Mesenchymal stem cell (in vitro differentiated cells and primary cell): ENCODE measurements at regions not wholly inside any gene's neighbourhood (a gene's known extent, or its start where the extent isn't known, plus 50 kb on each side); places are given as distances from the start of the nearest gene placed in this dataset.
"Not testable (repeated sequence)": the region's sequence is repeated elsewhere in the genome, so short reads cannot be mapped to it uniquely, and the experiment has no call there.

Experiments used
- DNase-seq: peaks from one replicate; pipeline ENCODE4 v3.0.0-alpha.2; 2013
- H2AFZ ChIP-seq: one replicate; pipeline ENCODE4 v1.6.1; 2013; ENCODE audit warnings: low read depth, mild to moderate bottlenecking, control low read depth, inconsistent platforms, low read length, moderate library complexity
- H2AK5ac ChIP-seq: 2 replicates; pipeline ENCODE4 v1.6.1; 2013; ENCODE audit warnings: low read length, moderate library complexity, mild to moderate bottlenecking, inconsistent platforms; ENCODE audit not compliant: severe bottlenecking
- H2BK120ac ChIP-seq: one replicate; pipeline ENCODE4 v1.6.1; 2013; ENCODE audit warnings: low read depth, mild to moderate bottlenecking, inconsistent platforms, low read length, moderate library complexity
- H2BK12ac ChIP-seq, 2 experiments: one replicate each; pipeline ENCODE4 v1.6.1; 2013; ENCODE audit warnings: inconsistent platforms in 2 of 2, low read length in 2 of 2, mild to moderate bottlenecking in 2 of 2, moderate library complexity in 2 of 2, control low read depth in 1 of 2
- H2BK15ac ChIP-seq: one replicate; pipeline ENCODE4 v1.6.1; 2013; ENCODE audit warnings: mild to moderate bottlenecking, low read depth, inconsistent platforms; ENCODE audit not compliant: poor library complexity, severe bottlenecking
- H2BK5ac ChIP-seq: 2 replicates; pipeline ENCODE4 v1.6.1; 2013; ENCODE audit warnings: low read depth, mild to moderate bottlenecking, low read length, control low read depth, inconsistent platforms; ENCODE audit not compliant: poor library complexity, severe bottlenecking
- H3K14ac ChIP-seq, 2 experiments: one replicate each; pipeline ENCODE4 v1.6.1; 2013; ENCODE audit warnings: inconsistent platforms in 2 of 2, low read length in 2 of 2, control low read depth in 1 of 2, mild to moderate bottlenecking in 1 of 2, moderate library complexity in 1 of 2
- H3K18ac ChIP-seq, 2 experiments: one replicate each; pipeline ENCODE4 v1.6.1; 2013; ENCODE audit warnings: inconsistent platforms in 2 of 2, low read length in 2 of 2, control low read depth in 1 of 2, low read depth in 1 of 2, mild to moderate bottlenecking in 1 of 2
- H3K23ac ChIP-seq, 2 experiments: one replicate each; pipeline ENCODE4 v1.6.1; 2013; ENCODE audit warnings: inconsistent platforms in 2 of 2, low read length in 2 of 2, mild to moderate bottlenecking in 2 of 2, moderate library complexity in 2 of 2, control low read depth in 1 of 2
- H3K27ac ChIP-seq: 2 replicates; pipeline ENCODE4 v1.5.1; 2013; ENCODE audit warnings: mild to moderate bottlenecking, moderate library complexity, low read length, control low read depth, inconsistent platforms; ENCODE audit not compliant: poor library complexity, severe bottlenecking
- H3K27me3 ChIP-seq, 2 experiments: 2 replicates each; pipeline versions ENCODE4 v1.6.1 to v1.7.0; 2013; ENCODE audit warnings: low read length in 2 of 2, mild to moderate bottlenecking in 2 of 2, moderate library complexity in 2 of 2, control low read depth in 1 of 2, inconsistent platforms in 1 of 2; ENCODE audit not compliant: control insufficient read depth in 1 of 2, insufficient read depth in 1 of 2
- H3K36me3 ChIP-seq, 2 experiments: 2 replicates each; pipeline versions ENCODE4 v1.6.1 to v1.7.0; 2013; ENCODE audit warnings: low read length in 2 of 2, control low read depth in 1 of 2, inconsistent platforms in 1 of 2, low read depth in 1 of 2, mild to moderate bottlenecking in 1 of 2; ENCODE audit not compliant: insufficient read depth in 2 of 2, control insufficient read depth in 1 of 2
- H3K4ac ChIP-seq, 2 experiments: one replicate each; pipeline ENCODE4 v1.6.1; 2013; ENCODE audit warnings: inconsistent platforms in 2 of 2, low read length in 2 of 2, mild to moderate bottlenecking in 2 of 2, moderate library complexity in 2 of 2, control low read depth in 1 of 2, low read depth in 1 of 2
- H3K4me1 ChIP-seq: 2 replicates; pipeline ENCODE4 v1.6.1; 2013; ENCODE audit warnings: low read depth, low read length, control low read depth; ENCODE audit not compliant: control insufficient read depth, insufficient read depth
- H3K4me2 ChIP-seq: 2 replicates; pipeline ENCODE4 v1.6.1; 2013; ENCODE audit warnings: low read length, mild to moderate bottlenecking, inconsistent platforms; ENCODE audit not compliant: poor library complexity, severe bottlenecking
- H3K4me3 ChIP-seq, 2 experiments: 2 replicates each; pipeline versions ENCODE4 v1.5.1 to v1.7.0; 2013; ENCODE audit warnings: low read length in 2 of 2, mild to moderate bottlenecking in 2 of 2, control low read depth in 1 of 2, low read depth in 1 of 2; ENCODE audit not compliant: insufficient read depth in 1 of 2
- H3K79me1 ChIP-seq: replicated peaks from 2 replicates; pipeline ENCODE4 v1.6.1; 2013; ENCODE audit warnings: mild to moderate bottlenecking, control low read depth, low read length, inconsistent platforms; ENCODE audit not compliant: poor library complexity, severe bottlenecking
- H3K9ac ChIP-seq: 2 replicates; pipeline ENCODE4 v1.7.0; 2013; ENCODE audit warnings: mild to moderate bottlenecking, low read length, moderate library complexity
- H3K9me3 ChIP-seq: 2 replicates; pipeline ENCODE4 v1.7.0; 2013; ENCODE audit warnings: mild to moderate bottlenecking, low read length; ENCODE audit not compliant: control insufficient read depth
- H4K8ac ChIP-seq: one replicate; pipeline ENCODE4 v1.6.1; 2013; ENCODE audit warnings: inconsistent platforms, mild to moderate bottlenecking, low read length, moderate library complexity
- H4K91ac ChIP-seq: one replicate; pipeline ENCODE4 v1.6.1; 2013; ENCODE audit warnings: mild to moderate bottlenecking, low read length, inconsistent platforms
- WGBS: methylation state at CpG from one replicate; pipeline ENCODE4 v1.1.7; 2013; ENCODE audit warnings: mixed read lengths; 5-methylcytosine and 5-hydroxymethylcytosine counted together

GRCh38 chr5:34096033-34096432 lies 53.0 kb upstream of the C1QTNF3 start:
- H3K4me3 ChIP-seq, H2BK120ac ChIP-seq, H2AK5ac ChIP-seq, H3K79me1 ChIP-seq, H3K14ac ChIP-seq, H3K4me1 ChIP-seq, H3K27ac ChIP-seq, H3K4me2 ChIP-seq, H3K27me3 ChIP-seq, H3K4ac ChIP-seq, H3K23ac ChIP-seq, H2AFZ ChIP-seq, H3K36me3 ChIP-seq, H4K91ac ChIP-seq, H2BK5ac ChIP-seq, H3K9ac ChIP-seq, H4K8ac ChIP-seq, H2BK12ac ChIP-seq, H2BK15ac ChIP-seq, DNase-seq, H3K9me3 ChIP-seq, H3K18ac ChIP-seq: not testable (repeated sequence)
- no CpG with 5 or more reads among the region's 2 CpGs for WGBS

- not testable (repeated sequence) for H2BK15ac ChIP-seq, H3K36me3 ChIP-seq, H2BK5ac ChIP-seq, H3K9ac ChIP-seq, H3K14ac ChIP-seq, H2AK5ac ChIP-seq, H3K23ac ChIP-seq, H3K27ac ChIP-seq, H2BK120ac ChIP-seq, H3K27me3 ChIP-seq, H3K4me2 ChIP-seq, H2BK12ac ChIP-seq, DNase-seq, H3K18ac ChIP-seq, H4K8ac ChIP-seq, H3K79me1 ChIP-seq, H3K9me3 ChIP-seq, H3K4ac ChIP-seq, H3K4me3 ChIP-seq, H2AFZ ChIP-seq, H3K4me1 ChIP-seq, H4K91ac ChIP-seq
- 100% methylated on average over 1 of the region's 3 CpGs for WGBS
Observed at GRCh38 chr5:34099891-34100290, 56.9 kb upstream of the C1QTNF3 start.

- H2BK120ac ChIP-seq, H4K91ac ChIP-seq, H3K27ac ChIP-seq, H2BK12ac ChIP-seq, H2BK15ac ChIP-seq, H2BK5ac ChIP-seq, H3K4me3 ChIP-seq, H2AK5ac ChIP-seq, H3K9me3 ChIP-seq, H3K9ac ChIP-seq, H3K18ac ChIP-seq, H2AFZ ChIP-seq, H3K27me3 ChIP-seq, H3K79me1 ChIP-seq, DNase-seq, H3K4ac ChIP-seq, H4K8ac ChIP-seq, H3K14ac ChIP-seq, H3K4me2 ChIP-seq, H3K36me3 ChIP-seq, H3K4me1 ChIP-seq, H3K23ac ChIP-seq: not testable (repeated sequence)
Observed at GRCh38 chr5:34101567-34101966, 58.6 kb upstream of the C1QTNF3 start.

GRCh38 chr5:34108897-34109296 lies 65.9 kb upstream of the C1QTNF3 start:
- not testable (repeated sequence) for H3K27ac ChIP-seq, H3K18ac ChIP-seq
- no CpG with 5 or more reads among the region's 2 CpGs for WGBS

More at GRCh38 chr5:34108897-34109296, 65.9 kb upstream of the C1QTNF3 start:
- H3K9ac ChIP-seq, H3K79me1 ChIP-seq, H3K9me3 ChIP-seq, H3K4me1 ChIP-seq, H2BK5ac ChIP-seq, H4K8ac ChIP-seq, H2AFZ ChIP-seq, H4K91ac ChIP-seq, H2BK120ac ChIP-seq, H3K36me3 ChIP-seq, H2AK5ac ChIP-seq, H3K4me3 ChIP-seq, H3K4me2 ChIP-seq, H3K4ac ChIP-seq, H2BK12ac ChIP-seq, H2BK15ac ChIP-seq, H3K27me3 ChIP-seq, H3K23ac ChIP-seq, H3K14ac ChIP-seq, DNase-seq: not testable (repeated sequence)
